HepG2 (cell line): ENCODE measurements at regions not wholly inside any gene's neighbourhood (a gene's known extent, or its start where the extent isn't known, plus 50 kb on each side); places are given as distances from the start of the nearest gene placed in this dataset.

Experiments used
- ATAC-seq: fragments of 200-7000 bp; cut with Tn5 transposase; 3 replicates; pipeline ENCODE4 v1.9.1; 2020; ENCODE audit warnings: mild to moderate bottlenecking, moderate library complexity
- BruUV-seq: library from RNA; stranded (reverse); fragments of 400-500 nt; replicated peaks from 2 replicates; lab custom pipeline; 2021; lab: Mats Ljungman, UMichigan
- CTCF ChIA-PET: fragments of 300-600 bp; formaldehyde crosslinking; extraction: SDS; loops from one replicate; lab custom pipeline; 2021; ENCODE audit warnings: low total read pairs, inconsistent platforms, low intra/inter-chr PET ratio; lab: Yijun Ruan, JAX
- POLR2A ChIA-PET: fragments of 350-600 bp; sonication (Branson Sonifier 250); formaldehyde crosslinking; loops from one replicate; lab custom pipeline; 2020; ENCODE audit warnings: antibody characterized with exemption, inconsistent platforms; lab: Yijun Ruan, JAX
- DNase-seq: peaks from one replicate; pipeline ENCODE4 v3.0.0-alpha.2; 2015; ENCODE audit warnings: low spot score
- FAIRE-seq: peaks from 3 replicates; lab custom pipeline; 2011; peaks lifted over from hg19 to GRCh38; lab: Jason Lieb, UNC
- H2AFZ ChIP-seq: one replicate; pipeline ENCODE4 v1.6.1; 2011; ENCODE audit warnings: low read length, inconsistent platforms
- H3K27ac ChIP-seq: fragments of 300-600 bp; 3 replicates; pipeline ENCODE4 v1.8.0; 2011; ENCODE audit warnings: mixed run types, mild to moderate bottlenecking, mixed read lengths, low read length, inconsistent platforms; ENCODE audit not compliant: insufficient read depth; ENCODE audit errors: extremely low read length
- H3K27me3 ChIP-seq, 2 experiments: fragments of 200-600 bp in 1 of 2; 2 replicates in 1 of 2; 3 replicates in 1 of 2; pipeline versions ENCODE4 v1.6.0 to v1.8.0; 2011; ENCODE audit warnings: low read length in 2 of 2, mild to moderate bottlenecking in 2 of 2, moderate library complexity in 2 of 2, inconsistent platforms in 1 of 2; ENCODE audit not compliant: insufficient read depth in 2 of 2, control insufficient read depth in 1 of 2
- H3K36me3 ChIP-seq, 2 experiments: fragments of 200-600 bp in 1 of 2; replicated peaks in 1 of 2; 2 replicates in 1 of 2; 3 replicates in 1 of 2; pipeline versions ENCODE4 v1.5.1 to v1.8.0; 2011; ENCODE audit warnings: low read length in 2 of 2, inconsistent platforms in 1 of 2; ENCODE audit not compliant: insufficient read depth in 2 of 2, control insufficient read depth in 1 of 2
- H3K4me1 ChIP-seq: 2 replicates; pipeline ENCODE4 v1.5.1; 2012; ENCODE audit warnings: low read length, inconsistent platforms; ENCODE audit not compliant: insufficient read depth
- H3K4me2 ChIP-seq: 2 replicates; pipeline ENCODE4 v1.6.0; 2011; ENCODE audit warnings: low read depth, low read length, inconsistent platforms
- H3K4me3 ChIP-seq, 3 experiments: fragments of 200-600 bp in 1 of 3; sonication (generic), shearing (Covaris generic) in 1 of 3; replicated peaks in 1 of 3; 2 replicates each; pipeline ENCODE4 v1.5.1; 2011 to 2016; ENCODE audit warnings: low read length in 3 of 3, inconsistent platforms in 2 of 3, low read depth in 2 of 3, mild to moderate bottlenecking in 2 of 3, control low read depth in 1 of 3, mixed read lengths in 1 of 3; ENCODE audit not compliant: insufficient read depth in 1 of 3
- H3K79me2 ChIP-seq: one replicate; pipeline ENCODE4 v1.6.1; 2011; ENCODE audit warnings: low read length, inconsistent platforms; ENCODE audit not compliant: insufficient read depth
- H3K9ac ChIP-seq: 2 replicates; pipeline ENCODE4 v1.6.0; 2011; ENCODE audit warnings: mild to moderate bottlenecking, low read depth, low read length, inconsistent platforms; ENCODE audit not compliant: insufficient read depth
- H3K9me3 ChIP-seq: 2 replicates; pipeline ENCODE4 v1.5.1; 2012; ENCODE audit warnings: mild to moderate bottlenecking, low read length
- H4K20me1 ChIP-seq: 2 replicates; pipeline ENCODE4 v1.6.0; 2011; ENCODE audit warnings: inconsistent platforms, mild to moderate bottlenecking, low read length, moderate library complexity; ENCODE audit not compliant: insufficient read depth
- ELF3 ChIP-seq: IDR thresholded peaks from 2 replicates; pipeline ENCODE4 v1.6.1; 2016; ENCODE audit warnings: missing genetic modification reagents, missing compliant biosample characterization
- HNRNPH1 ChIP-seq: fragments of 200-400 bp; formaldehyde crosslinking; optimal IDR thresholded peaks from 2 replicates; pipeline ENCODE3; 2017; ENCODE audit warnings: mild to moderate bottlenecking, low read depth, low read length
- JUNB ChIP-seq: sonication (generic); formaldehyde crosslinking; IDR thresholded peaks from 2 replicates; pipeline ENCODE4 v1.8.0; 2022; ENCODE audit warnings: missing genetic modification reagents, mild to moderate bottlenecking, borderline replicate concordance
- PRDM15 ChIP-seq: sonication (generic); formaldehyde crosslinking; IDR thresholded peaks from 2 replicates; pipeline ENCODE4 v1.4.0; 2020; ENCODE audit warnings: missing genetic modification reagents
- SMC3 ChIP-seq: IDR thresholded peaks from 2 replicates; pipeline ENCODE4 v1.6.1; 2011; ENCODE audit warnings: low read length, improper control_type of control experiment
- STAG1 ChIP-seq: sonication (generic); formaldehyde crosslinking; IDR thresholded peaks from 2 replicates; pipeline ENCODE4 v1.4.0; 2020; ENCODE audit warnings: missing genetic modification reagents
- TMF1 ChIP-seq: sonication (generic); formaldehyde crosslinking; IDR thresholded peaks from 2 replicates; pipeline ENCODE4 v1.8.1; 2022; ENCODE audit warnings: low read depth, missing genetic modification reagents
- ZNF878 ChIP-seq: sonication (generic); formaldehyde crosslinking; IDR thresholded peaks from 2 replicates; pipeline ENCODE4 v1.8.1; 2023; ENCODE audit warnings: mild to moderate bottlenecking, missing genetic modification reagents, moderate library complexity
- WGBS: methylation state at CpG from one replicate; pipeline ENCODE4 v1.1.6; 2017; ENCODE audit warnings: low lambda C conversion rate; 5-methylcytosine and 5-hydroxymethylcytosine counted together
- in situ Hi-C: cut with HindIII; loops from 2 replicates; pipeline ENCODE4 v1.10.0; 2017; ENCODE audit warnings: low pct_unique_long_range_greater_than_20kb; ENCODE audit not compliant: extremely low pct_ligation_motif_present
- intact Hi-C: fragments of 100-400 bp; cut with micrococcal nuclease; formaldehyde crosslinking; loops from one replicate; pipeline ENCODE4 v1.10.0; 2022; ENCODE audit not compliant: unreplicated experiment
- TF ChIP-seq, protein P1 (sequence below): fragments of 450-650 bp; IDR thresholded peaks from 2 replicates; pipeline ENCODE4 v1.6.1; 2017; ENCODE audit warnings: mild to moderate bottlenecking
- TF ChIP-seq, protein P2 (sequence below): sonication (generic); formaldehyde crosslinking; IDR thresholded peaks from 2 replicates; pipeline ENCODE4 v1.4.0; 2020; ENCODE audit warnings: missing genetic modification reagents

DNA sequence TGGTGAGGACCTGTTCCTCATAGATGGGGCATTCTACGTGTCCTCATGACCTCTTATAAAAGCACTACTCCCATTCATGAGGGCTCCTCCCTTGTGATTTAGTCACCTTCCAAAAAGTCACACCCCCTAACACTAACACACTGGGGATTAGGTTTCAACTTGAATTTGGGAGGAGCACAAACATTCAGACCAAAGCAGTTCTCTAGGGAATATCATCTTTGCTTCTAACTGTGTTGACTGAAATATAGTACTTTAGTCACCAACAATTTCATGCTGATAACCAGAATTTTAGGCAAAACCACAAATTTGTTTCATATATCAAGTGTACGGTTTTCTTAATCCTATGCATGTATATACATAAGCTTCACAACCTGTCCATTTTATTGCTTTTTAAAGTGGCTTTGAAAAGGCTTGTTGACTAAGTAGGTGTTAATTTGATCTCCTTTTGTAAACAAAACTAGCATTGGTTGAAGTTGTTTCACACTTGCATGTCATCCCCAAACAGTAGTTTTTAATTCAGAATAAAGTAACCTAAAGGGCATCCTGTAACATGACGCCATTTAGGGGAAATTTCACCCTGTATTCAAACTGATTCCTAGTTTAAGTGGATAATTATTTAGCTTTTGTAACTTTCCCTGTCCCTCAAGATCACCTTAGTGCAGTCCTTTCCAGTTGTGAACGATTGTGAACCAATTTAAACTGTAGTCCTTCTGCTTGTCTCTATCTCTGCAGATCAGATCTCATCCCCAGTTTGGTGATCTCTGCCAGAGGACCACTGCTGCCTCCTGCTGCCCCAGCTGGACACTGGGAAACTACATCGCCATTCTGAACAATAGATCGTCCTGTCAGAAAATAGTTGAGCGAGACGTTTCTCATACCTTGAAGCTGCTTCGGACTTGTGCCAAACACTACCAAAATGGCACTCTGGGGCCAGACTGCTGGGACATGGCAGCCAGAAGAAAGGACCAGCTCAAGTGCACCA, 141.1 kb downstream of the TLR5 start:
- H2AFZ ChIP-seq, result no peak overlapping the region
- H3K79me2 ChIP-seq, result no peaks in the 10 kb centered on the region
- 91% methylated on average over 9 of the region's 9 CpGs for WGBS
- FAIRE-seq (no peak), DNase-seq (no peak), ATAC-seq (peak; percentile 49; the same call in 2 of the 3 replicates)
- no peak overlapping the region for H3K27ac ChIP-seq
- no peaks in the 10 kb centered on the region for H3K27me3 ChIP-seq
- ChIA-PET CTCF (no interaction called here), POLR2A (no interaction called here)
- no peak overlapping the region for H3K4me2 ChIP-seq
- peaks cover 32% of the 10 kb centered on the region for H3K4me1 ChIP-seq
- H4K20me1 ChIP-seq, result no peaks in the 10 kb centered on the region
- H3K36me3 ChIP-seq, result no peaks in the 10 kb centered on the region
- in situ Hi-C loops, result no loop called here
- no peak overlapping the region for H3K9ac ChIP-seq
- H3K4me3 ChIP-seq, result no peak overlapping the region
- no TSS peak for BruUV-seq
- H3K9me3 ChIP-seq, result no peaks in the 10 kb centered on the region
- intact Hi-C loops, result loop anchor here (1.0 kb wide), 1 partner anchor 207 kb away; no protein-coding TSS in a partner anchor
- no peak for TF ChIP-seq ZNF878
- TF ChIP-seq STAG1 (CRISPR knock-in tag), result peak; percentile 70
- TF ChIP-seq, protein P1, sequence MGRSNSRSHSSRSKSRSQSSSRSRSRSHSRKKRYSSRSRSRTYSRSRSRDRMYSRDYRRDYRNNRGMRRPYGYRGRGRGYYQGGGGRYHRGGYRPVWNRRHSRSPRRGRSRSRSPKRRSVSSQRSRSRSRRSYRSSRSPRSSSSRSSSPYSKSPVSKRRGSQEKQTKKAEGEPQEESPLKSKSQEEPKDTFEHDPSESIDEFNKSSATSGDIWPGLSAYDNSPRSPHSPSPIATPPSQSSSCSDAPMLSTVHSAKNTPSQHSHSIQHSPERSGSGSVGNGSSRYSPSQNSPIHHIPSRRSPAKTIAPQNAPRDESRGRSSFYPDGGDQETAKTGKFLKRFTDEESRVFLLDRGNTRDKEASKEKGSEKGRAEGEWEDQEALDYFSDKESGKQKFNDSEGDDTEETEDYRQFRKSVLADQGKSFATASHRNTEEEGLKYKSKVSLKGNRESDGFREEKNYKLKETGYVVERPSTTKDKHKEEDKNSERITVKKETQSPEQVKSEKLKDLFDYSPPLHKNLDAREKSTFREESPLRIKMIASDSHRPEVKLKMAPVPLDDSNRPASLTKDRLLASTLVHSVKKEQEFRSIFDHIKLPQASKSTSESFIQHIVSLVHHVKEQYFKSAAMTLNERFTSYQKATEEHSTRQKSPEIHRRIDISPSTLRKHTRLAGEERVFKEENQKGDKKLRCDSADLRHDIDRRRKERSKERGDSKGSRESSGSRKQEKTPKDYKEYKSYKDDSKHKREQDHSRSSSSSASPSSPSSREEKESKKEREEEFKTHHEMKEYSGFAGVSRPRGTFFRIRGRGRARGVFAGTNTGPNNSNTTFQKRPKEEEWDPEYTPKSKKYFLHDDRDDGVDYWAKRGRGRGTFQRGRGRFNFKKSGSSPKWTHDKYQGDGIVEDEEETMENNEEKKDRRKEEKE, result no peak
- TF ChIP-seq PRDM15 (CRISPR knock-in tag), result no peak
- no peak for TF ChIP-seq JUNB (CRISPR knock-in tag)
- TF ChIP-seq HNRNPH1, result no peak
- TF ChIP-seq, protein P2, sequence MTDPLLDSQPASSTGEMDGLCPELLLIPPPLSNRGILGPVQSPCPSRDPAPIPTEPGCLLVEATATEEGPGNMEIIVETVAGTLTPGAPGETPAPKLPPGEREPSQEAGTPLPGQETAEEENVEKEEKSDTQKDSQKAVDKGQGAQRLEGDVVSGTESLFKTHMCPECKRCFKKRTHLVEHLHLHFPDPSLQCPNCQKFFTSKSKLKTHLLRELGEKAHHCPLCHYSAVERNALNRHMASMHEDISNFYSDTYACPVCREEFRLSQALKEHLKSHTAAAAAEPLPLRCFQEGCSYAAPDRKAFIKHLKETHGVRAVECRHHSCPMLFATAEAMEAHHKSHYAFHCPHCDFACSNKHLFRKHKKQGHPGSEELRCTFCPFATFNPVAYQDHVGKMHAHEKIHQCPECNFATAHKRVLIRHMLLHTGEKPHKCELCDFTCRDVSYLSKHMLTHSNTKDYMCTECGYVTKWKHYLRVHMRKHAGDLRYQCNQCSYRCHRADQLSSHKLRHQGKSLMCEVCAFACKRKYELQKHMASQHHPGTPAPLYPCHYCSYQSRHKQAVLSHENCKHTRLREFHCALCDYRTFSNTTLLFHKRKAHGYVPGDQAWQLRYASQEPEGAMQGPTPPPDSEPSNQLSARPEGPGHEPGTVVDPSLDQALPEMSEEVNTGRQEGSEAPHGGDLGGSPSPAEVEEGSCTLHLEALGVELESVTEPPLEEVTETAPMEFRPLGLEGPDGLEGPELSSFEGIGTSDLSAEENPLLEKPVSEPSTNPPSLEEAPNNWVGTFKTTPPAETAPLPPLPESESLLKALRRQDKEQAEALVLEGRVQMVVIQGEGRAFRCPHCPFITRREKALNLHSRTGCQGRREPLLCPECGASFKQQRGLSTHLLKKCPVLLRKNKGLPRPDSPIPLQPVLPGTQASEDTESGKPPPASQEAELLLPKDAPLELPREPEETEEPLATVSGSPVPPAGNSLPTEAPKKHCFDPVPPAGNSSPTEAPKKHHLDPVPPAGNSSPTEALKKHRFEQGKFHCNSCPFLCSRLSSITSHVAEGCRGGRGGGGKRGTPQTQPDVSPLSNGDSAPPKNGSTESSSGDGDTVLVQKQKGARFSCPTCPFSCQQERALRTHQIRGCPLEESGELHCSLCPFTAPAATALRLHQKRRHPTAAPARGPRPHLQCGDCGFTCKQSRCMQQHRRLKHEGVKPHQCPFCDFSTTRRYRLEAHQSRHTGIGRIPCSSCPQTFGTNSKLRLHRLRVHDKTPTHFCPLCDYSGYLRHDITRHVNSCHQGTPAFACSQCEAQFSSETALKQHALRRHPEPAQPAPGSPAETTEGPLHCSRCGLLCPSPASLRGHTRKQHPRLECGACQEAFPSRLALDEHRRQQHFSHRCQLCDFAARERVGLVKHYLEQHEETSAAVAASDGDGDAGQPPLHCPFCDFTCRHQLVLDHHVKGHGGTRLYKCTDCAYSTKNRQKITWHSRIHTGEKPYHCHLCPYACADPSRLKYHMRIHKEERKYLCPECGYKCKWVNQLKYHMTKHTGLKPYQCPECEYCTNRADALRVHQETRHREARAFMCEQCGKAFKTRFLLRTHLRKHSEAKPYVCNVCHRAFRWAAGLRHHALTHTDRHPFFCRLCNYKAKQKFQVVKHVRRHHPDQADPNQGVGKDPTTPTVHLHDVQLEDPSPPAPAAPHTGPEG (CRISPR knock-in tag), result no peak
- TF ChIP-seq ELF3 (CRISPR knock-in tag), result no peak
- peak; percentile 30; the same call in 1 of the 2 replicates for TF ChIP-seq SMC3
- no peak for TF ChIP-seq TMF1 (CRISPR knock-in tag)
